ENCODE measurements at regions not wholly inside any gene's neighbourhood (a gene's known extent, or its start where the extent isn't known, plus 50 kb on each side); places are given as distances from the start of the nearest gene placed in this dataset.

- DNase-seq (ENCODE audit: low read depth, low spot score): no peak
- Histone ChIP-seq H3K9me3 (replicated peaks; ENCODE audit: control insufficient read depth, insufficient read depth, low read length) (no peaks in the 10 kb centered on the region), H3K4me2 (ENCODE audit: insufficient read depth, low read length) (no peak overlapping the region), H4K20me1 (replicated peaks; ENCODE audit: control insufficient read depth, extremely low read depth, insufficient read depth, low read length) (no peaks in the 10 kb centered on the region), H3K9me1 (replicated peaks; ENCODE audit: control insufficient read depth, extremely low read depth, insufficient read depth, low read length) (no peaks in the 10 kb centered on the region), H3K27ac (ENCODE audit: insufficient read depth, low read depth, low read length) (no peak overlapping the region), H3K4me1 (ENCODE audit: control insufficient read depth, extremely low read depth, insufficient read depth, low read length) (no peaks in the 10 kb centered on the region), H2AFZ (ENCODE audit: low read depth, low read length) (no peak overlapping the region), H3K36me3 (ENCODE audit: control insufficient read depth in 2 of 2, extremely low read depth in 1 of 2, insufficient read depth in 2 of 2, low read length in 2 of 2) (no peaks in the 10 kb centered on the region), H3K9ac (replicated peaks; ENCODE audit: extremely low read depth, insufficient read depth, low read length) (no peak overlapping the region), H3K27me3 (ENCODE audit: control insufficient read depth in 2 of 2, insufficient read depth in 2 of 2, low read length in 2 of 2) (no peaks in the 10 kb centered on the region), H3K79me2 (ENCODE audit: control insufficient read depth, insufficient read depth, low read length) (no peaks in the 10 kb centered on the region), H3K4me3 (replicated peaks in 1 of 3; ENCODE audit: insufficient read depth in 1 of 3, low read depth in 1 of 3, low read length in 3 of 3) (no peak overlapping the region)
- ChIA-PET CTCF (no interaction called here), POLR2A (no interaction called here)
- TF ChIP-seq POLR2A (IDR thresholded peaks at IDR 0.05; ENCODE audit: low read depth, low read length) (no peak), CTCF (IDR thresholded peaks at IDR 0.05; ENCODE audit: extremely low read depth in 1 of 2, insufficient read depth in 1 of 2, low read depth in 1 of 2, low read length in 2 of 2) (no peak), MAX (IDR thresholded peaks at IDR 0.05; ENCODE audit: insufficient read depth, insufficient read length) (no peak), FOS (IDR thresholded peaks at IDR 0.05; ENCODE audit: borderline replicate concordance, insufficient read depth, low read length) (no peak), JUN (IDR thresholded peaks at IDR 0.05; ENCODE audit: borderline replicate concordance, insufficient read depth, insufficient read length, low read depth) (no peak), EZH2 (IDR thresholded peaks at IDR 0.05; ENCODE audit: borderline replicate concordance, low read depth, low read length, severe bottlenecking) (no peak)
- dilution Hi-C loops (cut with MboI; ENCODE audit: extremely low pct_ligation_motif_present, low sequenced_read_pairs): no loop called here
- no peak for FAIRE-seq
- BruUV-seq (replicated peaks): no TSS peak
- intact Hi-C loops (cut with micrococcal nuclease): no loop called here
Measured at GRCh38 chr16:13856398-13856797, 63.6 kb upstream of the ERCC4 start.

All from endothelial cell of umbilical vein (primary cell).